NCI-H82 treated with DMSO at 0.1 percent for 48 hours (cell line): ENCODE measurements at regions not wholly inside any gene's neighbourhood (a gene's known extent, or its start where the extent isn't known, plus 50 kb on each side); places are given as distances from the start of the nearest gene placed in this dataset.
"Not testable (repeated sequence)": the region's sequence is repeated elsewhere in the genome, so short reads cannot be mapped to it uniquely, and the experiment has no call there.

Experiments used
- DNase-seq: peaks from one replicate; lab custom pipeline; 2025; ENCODE audit not compliant: unreplicated experiment; lab: John Stamatoyannopoulos, UW

GRCh38 chr9:87392086-87392485, 105.6 kb upstream of the DAPK1 start:
- no peak for DNase-seq

DNA sequence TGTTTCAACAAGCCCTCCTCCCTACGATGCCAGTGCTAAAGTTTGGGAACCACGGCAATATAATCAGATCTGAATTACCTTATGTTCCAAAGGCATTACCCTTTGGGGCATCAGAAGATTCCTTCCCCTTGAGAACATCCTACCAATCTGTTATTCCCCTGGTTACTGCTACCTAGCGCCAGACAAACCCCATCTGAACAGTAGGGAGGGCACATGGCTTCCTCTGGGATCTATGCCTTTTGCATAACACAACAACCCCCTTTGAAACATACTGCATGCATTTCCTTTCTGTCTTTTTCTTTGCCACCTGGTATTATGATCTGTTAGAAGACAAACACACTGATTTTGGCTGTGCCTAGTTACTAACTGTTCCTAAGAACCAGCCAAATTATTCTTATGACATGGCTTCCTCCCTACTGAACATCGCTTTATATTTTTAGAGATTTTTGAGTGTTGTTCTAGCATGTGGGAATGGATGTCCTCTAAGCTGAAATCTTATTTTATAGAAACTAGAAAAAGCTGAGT, 103.9 kb upstream of the DAPK1 start:
- no peak for DNase-seq

DNA sequence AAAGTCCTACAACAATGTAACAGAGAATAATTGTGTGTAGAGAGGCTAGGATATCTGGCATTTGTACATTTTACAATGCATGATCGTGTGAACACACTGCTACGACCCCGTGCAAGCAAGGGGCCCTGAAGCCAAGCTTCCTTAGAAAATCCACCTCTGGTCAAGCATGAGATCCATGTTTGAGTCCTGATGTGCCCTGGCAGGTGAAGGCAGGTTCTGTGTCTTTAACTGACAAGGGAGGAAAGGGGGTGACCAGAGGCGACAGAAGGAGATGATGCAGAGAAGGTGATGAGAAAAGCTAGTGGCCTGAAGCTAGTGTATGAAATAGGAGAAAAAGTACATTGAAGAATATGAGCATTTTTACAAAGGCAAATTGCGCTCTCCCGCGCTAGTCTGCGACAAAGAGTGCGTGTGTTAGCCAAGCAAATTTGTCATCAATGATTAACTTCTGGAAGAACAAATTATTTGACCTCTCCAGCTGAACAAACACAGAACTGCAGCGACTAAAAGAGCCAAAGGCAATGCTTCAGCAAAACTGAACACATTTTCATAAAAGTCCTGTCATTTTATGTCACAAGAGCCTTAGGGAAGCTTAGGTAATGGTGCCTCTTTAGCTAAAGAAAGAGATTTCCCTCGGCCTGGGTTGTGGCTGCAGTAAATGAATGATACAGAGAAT, 101.7 kb upstream of the DAPK1 start:
- no peak for DNase-seq

GRCh38 chr9:87401681-87402080, 96.0 kb upstream of the DAPK1 start:
- DNase-seq, result no peak

DNA sequence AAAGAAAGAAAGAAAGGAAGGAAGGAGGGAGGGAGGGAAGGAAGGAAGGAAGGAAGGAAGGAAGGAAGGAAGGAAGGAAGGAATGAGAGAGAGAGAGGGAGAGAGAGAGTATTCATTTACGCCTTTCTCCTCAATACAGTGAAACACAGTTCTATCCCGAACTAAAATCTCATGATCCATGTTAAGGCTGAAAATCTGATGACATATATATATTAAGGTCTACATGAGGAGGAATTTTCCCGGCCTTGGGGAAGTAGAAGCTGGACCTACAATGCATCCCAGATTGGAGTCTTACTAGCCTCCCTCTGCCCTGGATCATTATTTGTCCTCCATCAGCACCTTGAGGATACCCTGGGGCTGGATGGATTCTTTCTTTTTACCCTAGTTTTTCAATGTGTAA, 95.1 kb upstream of the DAPK1 start:
- DNase-seq, result no peak

- no peak for DNase-seq
Measured at GRCh38 chr9:87405677-87406542, 91.8 kb upstream of the DAPK1 start.

DNA sequence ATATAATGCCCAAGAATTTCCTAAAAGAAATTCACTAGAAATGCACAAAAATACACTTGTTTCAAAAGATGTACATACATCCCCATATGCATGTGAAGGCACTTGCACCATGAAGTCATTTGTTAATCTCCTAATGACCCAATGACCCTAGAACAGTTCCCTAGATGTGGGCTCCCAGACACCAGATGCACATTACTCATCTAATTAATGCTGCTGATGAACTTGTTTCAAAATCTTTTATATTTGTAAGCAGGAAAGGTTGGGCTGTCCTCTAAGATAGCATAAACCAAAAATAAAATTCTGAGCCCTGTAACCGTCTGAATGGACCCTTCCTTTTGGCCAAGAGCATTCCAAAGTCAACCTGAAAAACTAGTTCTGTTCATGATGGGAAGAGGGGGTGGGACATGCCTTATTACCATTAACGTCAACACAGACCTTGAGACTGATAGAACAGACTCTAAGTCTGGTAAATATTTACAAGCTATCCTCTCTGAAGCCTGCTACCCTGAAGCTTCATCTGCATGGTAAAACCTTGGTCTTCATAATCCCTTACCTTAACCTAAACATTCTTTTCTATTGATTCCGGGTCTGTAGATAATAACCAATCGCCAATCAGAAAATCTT, 91.0 kb upstream of the DAPK1 start:
- no peak for DNase-seq

- DNase-seq, result not testable (repeated sequence)
Measured at GRCh38 chr9:87410047-87411005, 87.3 kb upstream of the DAPK1 start.

- no peak for DNase-seq
Measured at GRCh38 chr9:87420884-87421283, 76.8 kb upstream of the DAPK1 start.

DNA sequence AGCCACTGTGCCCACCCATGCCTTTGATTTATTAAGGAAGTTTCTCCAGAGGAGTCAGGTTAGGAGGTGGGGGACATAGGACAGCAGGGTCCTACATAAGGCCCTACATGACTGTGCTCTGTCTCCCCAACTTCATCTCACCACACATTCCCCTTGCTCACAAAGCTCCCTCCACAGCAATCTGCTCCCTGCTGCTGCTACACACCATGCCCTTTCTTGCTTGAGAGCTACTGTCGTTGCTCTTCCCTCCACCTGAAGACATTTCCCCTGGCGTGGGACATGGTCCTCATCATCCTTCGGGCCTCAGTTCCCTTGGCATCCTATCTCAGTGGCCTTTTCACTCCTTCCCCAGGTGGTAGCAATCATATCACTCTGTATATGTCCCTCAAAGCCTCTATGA, 75.9 kb upstream of the DAPK1 start:
- DNase-seq, result no peak

GRCh38 chr9:87422999-87423398, 74.7 kb upstream of the DAPK1 start:
- no peak for DNase-seq

- DNase-seq, result not testable (repeated sequence)
Measured at GRCh38 chr9:87423885-87424284, 73.8 kb upstream of the DAPK1 start.

DNA sequence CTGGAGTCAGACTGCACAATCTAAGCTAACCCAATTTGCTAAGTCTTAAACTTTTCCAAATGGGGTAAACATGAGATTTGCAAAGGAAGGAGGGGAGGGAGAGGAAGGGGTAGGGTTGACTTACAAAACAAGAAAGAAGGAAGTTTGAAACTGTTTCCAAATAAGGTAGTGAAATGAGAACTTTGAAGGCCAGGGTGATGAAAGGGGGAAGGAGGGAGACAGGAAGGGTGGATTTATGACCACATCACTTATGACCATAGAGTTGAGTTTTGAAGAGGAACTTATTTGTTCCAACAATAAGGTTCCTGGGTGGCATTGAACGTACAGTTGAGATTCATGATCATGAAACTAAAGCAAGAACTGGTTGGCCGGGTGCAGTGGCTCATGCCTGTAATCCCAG, 72.5 kb upstream of the DAPK1 start:
- DNase-seq, result no peak

- DNase-seq, result no peak
Measured at GRCh38 chr9:87427851-87428506, 69.7 kb upstream of the DAPK1 start.

DNA sequence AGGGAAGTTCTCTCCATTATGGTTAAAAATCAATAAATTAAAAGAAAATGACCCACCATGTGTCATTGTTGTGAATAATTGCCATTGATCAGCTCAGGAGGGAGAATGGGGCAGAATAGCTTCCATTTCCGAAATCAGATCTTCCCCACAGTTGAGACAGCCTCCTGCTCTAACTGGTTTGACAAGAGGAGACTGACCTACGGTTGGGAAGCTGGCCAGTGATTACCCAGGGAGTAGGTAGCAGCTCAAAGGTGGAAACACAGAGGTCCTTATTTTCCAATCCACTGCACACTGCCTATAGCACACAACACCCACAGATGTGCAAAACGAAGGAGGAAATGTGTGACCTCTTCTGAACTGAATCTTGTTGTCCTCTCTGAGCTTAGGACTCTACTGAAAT, 69.0 kb upstream of the DAPK1 start:
- DNase-seq, result no peak

DNA sequence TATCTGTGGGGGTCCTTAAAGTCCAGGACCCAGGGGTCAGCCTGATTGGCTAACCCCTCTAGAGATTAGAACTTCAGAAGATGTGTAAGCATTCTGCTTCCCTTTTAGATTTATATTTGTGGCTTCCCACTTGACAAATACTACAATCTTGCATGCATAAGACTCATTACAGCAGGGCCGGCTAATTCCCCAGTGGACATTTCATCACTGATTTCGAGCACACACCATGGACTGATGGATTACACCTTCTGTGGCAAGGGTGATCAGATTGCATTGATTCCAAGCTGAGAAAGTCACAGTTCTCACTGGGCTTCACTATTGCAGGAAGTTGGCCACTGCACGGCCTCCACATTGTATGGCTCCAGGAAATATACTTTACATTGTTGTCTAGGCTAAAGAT, 65.8 kb upstream of the DAPK1 start:
- no peak for DNase-seq

DNA sequence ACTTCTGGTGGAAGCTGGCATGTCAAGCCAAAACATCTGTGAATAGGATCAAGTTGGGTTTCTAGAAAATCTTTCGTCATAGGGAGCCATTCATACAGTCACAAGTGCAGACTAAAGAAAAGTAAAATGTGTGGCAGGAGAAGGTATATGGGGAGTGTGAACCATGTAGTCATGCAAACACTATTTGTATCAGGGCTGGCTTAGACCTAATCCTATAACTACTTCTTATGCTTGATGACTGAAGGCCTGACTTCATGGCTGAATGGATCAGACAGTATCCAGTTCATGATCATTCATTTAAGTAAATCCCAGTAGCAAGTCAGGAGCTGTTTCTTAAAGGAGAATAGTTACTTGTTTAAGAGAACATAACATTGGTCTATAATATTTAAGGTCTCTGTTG, 63.8 kb upstream of the DAPK1 start:
- DNase-seq, result no peak

- no peak for DNase-seq
Measured at GRCh38 chr9:87434366-87434765, 63.3 kb upstream of the DAPK1 start.

- no peak for DNase-seq
Measured at GRCh38 chr9:87435189-87435880, 62.3 kb upstream of the DAPK1 start.

GRCh38 chr9:87436716-87437115, 61.0 kb upstream of the DAPK1 start:
- DNase-seq, result no peak
